Hepatocyte (in vitro differentiated cells): ENCODE measurements at regions not wholly inside any gene's neighbourhood (a gene's known extent, or its start where the extent isn't known, plus 50 kb on each side); places are given as distances from the start of the nearest gene placed in this dataset.

Experiments
- EZH2 ChIP-seq: fragments of 200-600 bp; sonication (generic); IDR thresholded peaks from 2 replicates; pipeline ENCODE4 v1.6.1; 2016; ENCODE audit warnings: antibody characterized with exemption, mild to moderate bottlenecking, borderline replicate concordance
- TF ChIP-seq, protein P1 (sequence below): fragments of 200-600 bp; sonication (generic); IDR thresholded peaks from 2 replicates; pipeline ENCODE4 v1.5.1; 2016; ENCODE audit warnings: antibody characterized with exemption, mild to moderate bottlenecking; ENCODE audit not compliant: poor library complexity

DNA sequence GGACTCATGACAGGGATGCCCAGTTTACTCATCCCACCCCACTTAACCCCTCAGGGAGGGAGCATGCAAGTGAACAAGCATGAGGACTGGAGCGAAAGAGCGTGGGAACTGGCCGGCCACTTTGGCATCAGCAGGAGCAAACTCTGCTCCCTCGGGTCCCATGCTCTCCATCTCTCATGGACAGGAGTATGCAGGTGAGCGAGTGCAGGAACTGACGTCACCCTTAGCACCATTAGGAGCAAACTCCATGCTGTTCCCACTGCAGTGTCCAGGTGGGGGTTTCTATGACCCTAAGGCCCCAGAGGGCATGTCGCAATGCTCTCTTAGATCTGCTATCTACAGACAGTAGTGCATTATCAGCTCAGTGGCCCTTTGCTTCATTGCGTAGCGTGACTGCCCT, 821.8 kb upstream of the LRFN5 start:
- no peak for TF ChIP-seq EZH2
- TF ChIP-seq, protein P1, sequence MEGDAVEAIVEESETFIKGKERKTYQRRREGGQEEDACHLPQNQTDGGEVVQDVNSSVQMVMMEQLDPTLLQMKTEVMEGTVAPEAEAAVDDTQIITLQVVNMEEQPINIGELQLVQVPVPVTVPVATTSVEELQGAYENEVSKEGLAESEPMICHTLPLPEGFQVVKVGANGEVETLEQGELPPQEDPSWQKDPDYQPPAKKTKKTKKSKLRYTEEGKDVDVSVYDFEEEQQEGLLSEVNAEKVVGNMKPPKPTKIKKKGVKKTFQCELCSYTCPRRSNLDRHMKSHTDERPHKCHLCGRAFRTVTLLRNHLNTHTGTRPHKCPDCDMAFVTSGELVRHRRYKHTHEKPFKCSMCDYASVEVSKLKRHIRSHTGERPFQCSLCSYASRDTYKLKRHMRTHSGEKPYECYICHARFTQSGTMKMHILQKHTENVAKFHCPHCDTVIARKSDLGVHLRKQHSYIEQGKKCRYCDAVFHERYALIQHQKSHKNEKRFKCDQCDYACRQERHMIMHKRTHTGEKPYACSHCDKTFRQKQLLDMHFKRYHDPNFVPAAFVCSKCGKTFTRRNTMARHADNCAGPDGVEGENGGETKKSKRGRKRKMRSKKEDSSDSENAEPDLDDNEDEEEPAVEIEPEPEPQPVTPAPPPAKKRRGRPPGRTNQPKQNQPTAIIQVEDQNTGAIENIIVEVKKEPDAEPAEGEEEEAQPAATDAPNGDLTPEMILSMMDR = no peak
